ENCODE measurements at regions not wholly inside any gene's neighbourhood (a gene's known extent, or its start where the extent isn't known, plus 50 kb on each side); places are given as distances from the start of the nearest gene placed in this dataset.

GRCh38 chr20:39885975-39886649 is 802.9 kb downstream of the MAFB start:
- Mint-ChIP-seq H3K4me3 (ENCODE audit: unreplicated experiment) (no peak overlapping the region), H3K27ac (ENCODE audit: unreplicated experiment) (no peak overlapping the region), H3K36me3 (ENCODE audit: low read depth) (no peaks in the 10 kb centered on the region), H3K9me3 (ENCODE audit: low read depth) (peaks cover 3% of the 10 kb centered on the region), H3K4me1 (ENCODE audit: low read depth) (peaks cover 26% of the 10 kb centered on the region), H3K27me3 (ENCODE audit: low read depth) (no peaks in the 10 kb centered on the region)
- peak; percentile 82 for TF ChIP-seq CTCF (IDR thresholded peaks at IDR 0.05)
- no peak for DNase-seq (ENCODE audit: low spot score)

GRCh38 chr20:39882806-39883205 is 806.2 kb downstream of the MAFB start:
- H3K27ac Mint-ChIP-seq (ENCODE audit: unreplicated experiment), result no peak overlapping the region
- peaks cover 3% of the 10 kb centered on the region for H3K9me3 Mint-ChIP-seq (ENCODE audit: low read depth)
- H3K4me3 Mint-ChIP-seq (ENCODE audit: unreplicated experiment), result no peak overlapping the region
- H3K27me3 Mint-ChIP-seq (ENCODE audit: low read depth), result no peaks in the 10 kb centered on the region
- H3K4me1 Mint-ChIP-seq (ENCODE audit: low read depth), result peaks cover 47% of the 10 kb centered on the region
- no peak for DNase-seq (ENCODE audit: low spot score)
- no peaks in the 10 kb centered on the region for H3K36me3 Mint-ChIP-seq (ENCODE audit: low read depth)
- TF ChIP-seq CTCF (IDR thresholded peaks at IDR 0.05), result no peak

- TF ChIP-seq CTCF (IDR thresholded peaks at IDR 0.05), result no peak
- no peak for DNase-seq (ENCODE audit: low spot score)
- no peak overlapping the region for H3K27ac Mint-ChIP-seq (ENCODE audit: unreplicated experiment)
- no peaks in the 10 kb centered on the region for H3K27me3 Mint-ChIP-seq (ENCODE audit: low read depth)
- no peak overlapping the region for H3K4me3 Mint-ChIP-seq (ENCODE audit: unreplicated experiment)
- H3K9me3 Mint-ChIP-seq (ENCODE audit: low read depth), result peaks cover 3% of the 10 kb centered on the region
- no peaks in the 10 kb centered on the region for H3K36me3 Mint-ChIP-seq (ENCODE audit: low read depth)
- H3K4me1 Mint-ChIP-seq (ENCODE audit: low read depth), result peaks cover 57% of the 10 kb centered on the region
Observed at GRCh38 chr20:39880890-39881289, 808.1 kb downstream of the MAFB start.

GRCh38 chr20:39879296-39879695 is 809.7 kb downstream of the MAFB start:
- TF ChIP-seq CTCF (IDR thresholded peaks at IDR 0.05), result no peak
- H3K27ac Mint-ChIP-seq (ENCODE audit: unreplicated experiment), result no peak overlapping the region
- DNase-seq (ENCODE audit: low spot score), result no peak
- H3K36me3 Mint-ChIP-seq (ENCODE audit: low read depth), result no peaks in the 10 kb centered on the region
- H3K4me1 Mint-ChIP-seq (ENCODE audit: low read depth), result peaks cover 66% of the 10 kb centered on the region
- no peak overlapping the region for H3K4me3 Mint-ChIP-seq (ENCODE audit: unreplicated experiment)
- no peaks in the 10 kb centered on the region for H3K27me3 Mint-ChIP-seq (ENCODE audit: low read depth)
- peaks cover 3% of the 10 kb centered on the region for H3K9me3 Mint-ChIP-seq (ENCODE audit: low read depth)

GRCh38 chr20:39878809-39879208 is 810.2 kb downstream of the MAFB start:
- Mint-ChIP-seq H3K4me3 (ENCODE audit: unreplicated experiment) (no peak overlapping the region), H3K27me3 (ENCODE audit: low read depth) (peaks cover 2% of the 10 kb centered on the region), H3K4me1 (ENCODE audit: low read depth) (peaks cover 70% of the 10 kb centered on the region), H3K36me3 (ENCODE audit: low read depth) (no peaks in the 10 kb centered on the region), H3K27ac (ENCODE audit: unreplicated experiment) (no peak overlapping the region), H3K9me3 (ENCODE audit: low read depth) (peaks cover 3% of the 10 kb centered on the region)
- DNase-seq (ENCODE audit: low spot score), result no peak
- TF ChIP-seq CTCF (IDR thresholded peaks at IDR 0.05), result no peak

Measured in chondrocyte (in vitro differentiated cells).